ENCODE measurements at regions not wholly inside any gene's neighbourhood (a gene's known extent, or its start where the extent isn't known, plus 50 kb on each side); places are given as distances from the start of the nearest gene placed in this dataset.
"Not testable (repeated sequence)": the region's sequence is repeated elsewhere in the genome, so short reads cannot be mapped to it uniquely, and the experiment has no call there.

- WGBS, 3 donors: 50 to 71% (median 53%) methylated on average over 8 of the region's 8 CpGs
- no peak overlapping the region for H3K27ac ChIP-seq (ENCODE audit: low read depth, low read length)
These were observed 471.2 kb upstream of the RUNX1 start for GRCh38 chr21:35520302-35520701.

GRCh38 chr21:35517865-35518264, 468.8 kb upstream of the RUNX1 start:
- no peak overlapping the region for H3K27ac ChIP-seq (ENCODE audit: low read depth, low read length)
- 68 to 84% (median 81%) methylated on average over 6 of the region's 6 CpGs for WGBS, 3 donors

- WGBS, 3 donors: 81 to 100% (median 94%) methylated on average over 1 to 2 of the region's 2 CpGs
- H3K27ac ChIP-seq (ENCODE audit: low read depth, low read length): not testable (repeated sequence)
These were observed 467.2 kb upstream of the RUNX1 start for GRCh38 chr21:35516292-35516691.

GRCh38 chr21:35512346-35512745, 463.2 kb upstream of the RUNX1 start:
- no peak overlapping the region for H3K27ac ChIP-seq (ENCODE audit: low read depth, low read length)
- WGBS, 3 donors: 93 to 96% (median 95%) methylated on average over 1 of the region's 1 CpG

- H3K27ac ChIP-seq (ENCODE audit: low read depth, low read length): no peak overlapping the region
- WGBS, 3 donors: 83 to 92% (median 87%) methylated on average over 4 of the region's 4 CpGs
These were observed 462.6 kb upstream of the RUNX1 start for GRCh38 chr21:35511696-35512162.

GRCh38 chr21:35510957-35511695, 462.0 kb upstream of the RUNX1 start:
- no peak overlapping the region for H3K27ac ChIP-seq (ENCODE audit: low read depth, low read length)
- 73 to 77% (median 76%) methylated on average over 6 of the region's 6 CpGs for WGBS, 3 donors

GRCh38 chr21:35510294-35510693, 461.2 kb upstream of the RUNX1 start:
- 90 to 97% (median 94%) methylated on average over 2 of the region's 2 CpGs for WGBS, 3 donors

GRCh38 chr21:35509001-35509704, 460.1 kb upstream of the RUNX1 start:
- WGBS, 3 donors: 64 to 80% (median 76%) methylated on average over 5 of the region's 5 CpGs
- no peak overlapping the region for H3K27ac ChIP-seq (ENCODE audit: low read depth, low read length)

More at GRCh38 chr21:35510294-35510693, 461.2 kb upstream of the RUNX1 start:
- H3K27ac ChIP-seq (ENCODE audit: low read depth, low read length): no peak overlapping the region

- WGBS, 3 donors: 50 to 74% (median 56%) methylated on average over 8 of the region's 8 CpGs
- H3K27ac ChIP-seq (ENCODE audit: low read depth, low read length): no peak overlapping the region
These were observed 459.2 kb upstream of the RUNX1 start for GRCh38 chr21:35508139-35508888.

GRCh38 chr21:35507181-35507759, 458.2 kb upstream of the RUNX1 start:
- WGBS, 3 donors: 17 to 68% (median 67%) methylated on average over 4 of the region's 4 CpGs

GRCh38 chr21:35506771-35507170, 457.7 kb upstream of the RUNX1 start:
- no peak overlapping the region for H3K27ac ChIP-seq (ENCODE audit: low read depth, low read length)
- WGBS, 3 donors: 44 to 47% (median 46%) methylated on average over 2 of the region's 2 CpGs

More at GRCh38 chr21:35507181-35507759, 458.2 kb upstream of the RUNX1 start:
- no peak overlapping the region for H3K27ac ChIP-seq (ENCODE audit: low read depth, low read length)

- no peak overlapping the region for H3K27ac ChIP-seq (ENCODE audit: low read depth, low read length)
- 21 to 47% (median 35%) methylated on average over 3 of the region's 3 CpGs for WGBS, 3 donors
These were observed 457.2 kb upstream of the RUNX1 start for GRCh38 chr21:35506352-35506751.

GRCh38 chr21:35504951-35505466, 455.9 kb upstream of the RUNX1 start:
- no peak overlapping the region for H3K27ac ChIP-seq (ENCODE audit: low read depth, low read length)
- WGBS, 3 donors: 79 to 95% (median 90%) methylated on average over 5 of the region's 5 CpGs

- H3K27ac ChIP-seq (ENCODE audit: low read depth, low read length): no peak overlapping the region
- WGBS, 3 donors: 29 to 57% (median 33%) methylated on average over 6 of the region's 6 CpGs
These were observed 455.2 kb upstream of the RUNX1 start for GRCh38 chr21:35504277-35504676.

- no peak overlapping the region for H3K27ac ChIP-seq (ENCODE audit: low read depth, low read length)
- WGBS, 3 donors: 14 to 51% (median 20%) methylated on average over 5 of the region's 5 CpGs
These were observed 454.6 kb upstream of the RUNX1 start for GRCh38 chr21:35503671-35504070.

- H3K27ac ChIP-seq (ENCODE audit: low read depth, low read length): no peak overlapping the region
- WGBS, 3 donors: 58 to 67% (median 64%) methylated on average over 5 of the region's 5 CpGs
These were observed 453.7 kb upstream of the RUNX1 start for GRCh38 chr21:35502821-35503220.

GRCh38 chr21:35497522-35497921, 448.4 kb upstream of the RUNX1 start:
- 85 to 100% (median 86%) methylated on average over 2 to 7 of the region's 7 CpGs for WGBS, 3 donors
- not testable (repeated sequence) for H3K27ac ChIP-seq (ENCODE audit: low read depth, low read length)

GRCh38 chr21:35491920-35492678, 443.0 kb upstream of the RUNX1 start:
- 62 to 76% (median 69%) methylated on average over 6 of the region's 6 CpGs for WGBS, 3 donors
- H3K27ac ChIP-seq (ENCODE audit: low read depth, low read length): no peak overlapping the region
